ENCODE measurements at regions not wholly inside any gene's neighbourhood (a gene's known extent, or its start where the extent isn't known, plus 50 kb on each side); places are given as distances from the start of the nearest gene placed in this dataset.
"Not testable (repeated sequence)": the region's sequence is repeated elsewhere in the genome, so short reads cannot be mapped to it uniquely, and the experiment has no call there.

- intact Hi-C loops (cut with DNase I): no loop called here
- no peak for DNase-seq (ENCODE audit: low spot score)
Observed at GRCh38 chr10:111323389-111323966, 246.6 kb downstream of the ADRA2A start.

DNA sequence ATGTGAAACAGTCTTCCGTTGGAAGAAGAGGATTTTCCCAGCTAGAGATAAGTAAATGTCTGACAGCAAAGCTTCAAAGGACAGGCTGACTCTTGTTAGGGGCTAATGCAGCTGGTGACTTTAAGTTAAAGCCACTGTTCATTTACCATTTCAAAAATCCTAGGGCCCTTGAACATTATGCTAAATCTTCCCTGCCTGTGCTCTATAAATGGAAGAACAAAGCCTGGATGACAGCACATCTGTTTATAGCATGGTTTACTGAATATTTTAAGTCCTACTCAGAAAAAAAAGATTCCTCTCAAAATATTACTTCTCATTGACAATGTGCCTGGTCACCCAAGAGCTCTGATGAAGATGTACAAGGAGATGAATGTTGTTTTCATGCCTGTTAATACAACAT lies 255.3 kb downstream of the ADRA2A start:
- intact Hi-C loops (cut with DNase I); DNase-seq (ENCODE audit: low spot score): not testable (repeated sequence)

- DNase-seq (ENCODE audit: low spot score): no peak
- intact Hi-C loops (cut with DNase I): no loop called here
Observed at GRCh38 chr10:111335826-111336225, 259.0 kb downstream of the ADRA2A start.

DNA sequence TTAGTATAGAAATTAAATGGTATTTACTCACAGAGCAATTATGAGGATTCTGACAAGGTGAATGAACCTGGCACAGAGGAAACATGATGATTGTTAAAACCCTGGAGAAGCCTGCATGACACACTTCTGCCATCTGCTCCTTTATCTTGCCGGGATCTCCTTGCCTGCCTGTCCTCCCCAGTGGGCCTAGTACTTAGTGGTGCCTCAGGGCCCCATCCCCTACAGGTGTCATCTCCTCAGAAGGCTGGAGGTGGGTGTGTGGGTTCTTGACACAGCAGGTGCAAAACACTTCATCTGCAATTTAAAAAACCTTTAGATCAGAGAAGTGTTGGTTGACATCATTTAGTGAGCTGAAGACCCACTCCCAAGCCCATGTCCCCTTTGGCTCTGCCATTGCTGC lies 261.2 kb downstream of the ADRA2A start:
- DNase-seq (ENCODE audit: low spot score): no peak

GRCh38 chr10:111338805-111339204 lies 262.0 kb downstream of the ADRA2A start:
- DNase-seq (ENCODE audit: low spot score): no peak
- intact Hi-C loops (cut with DNase I): no loop called here

More for the DNA sequence above, 261.2 kb downstream of the ADRA2A start:
- intact Hi-C loops (cut with DNase I): no loop called here

DNA sequence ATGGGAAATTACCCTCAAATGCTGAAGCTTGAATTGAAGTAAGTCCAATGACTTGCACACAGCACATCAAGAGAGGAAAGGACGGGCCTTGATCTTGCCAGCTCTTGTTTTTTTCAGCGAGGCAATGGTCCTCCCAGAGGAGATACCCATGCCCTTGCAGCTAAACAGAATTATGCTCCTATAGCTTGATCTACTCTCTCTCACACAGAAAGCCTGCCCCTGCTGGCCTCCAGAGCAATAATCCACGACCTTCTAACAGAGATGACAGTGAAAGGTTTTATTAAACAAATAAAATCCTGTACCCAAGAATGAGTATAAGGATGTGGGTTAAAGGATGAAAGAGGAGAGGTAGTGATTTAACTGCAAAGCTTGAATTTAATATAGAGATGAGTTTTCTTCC lies 268.0 kb downstream of the ADRA2A start:
- intact Hi-C loops (cut with DNase I): no loop called here

DNA sequence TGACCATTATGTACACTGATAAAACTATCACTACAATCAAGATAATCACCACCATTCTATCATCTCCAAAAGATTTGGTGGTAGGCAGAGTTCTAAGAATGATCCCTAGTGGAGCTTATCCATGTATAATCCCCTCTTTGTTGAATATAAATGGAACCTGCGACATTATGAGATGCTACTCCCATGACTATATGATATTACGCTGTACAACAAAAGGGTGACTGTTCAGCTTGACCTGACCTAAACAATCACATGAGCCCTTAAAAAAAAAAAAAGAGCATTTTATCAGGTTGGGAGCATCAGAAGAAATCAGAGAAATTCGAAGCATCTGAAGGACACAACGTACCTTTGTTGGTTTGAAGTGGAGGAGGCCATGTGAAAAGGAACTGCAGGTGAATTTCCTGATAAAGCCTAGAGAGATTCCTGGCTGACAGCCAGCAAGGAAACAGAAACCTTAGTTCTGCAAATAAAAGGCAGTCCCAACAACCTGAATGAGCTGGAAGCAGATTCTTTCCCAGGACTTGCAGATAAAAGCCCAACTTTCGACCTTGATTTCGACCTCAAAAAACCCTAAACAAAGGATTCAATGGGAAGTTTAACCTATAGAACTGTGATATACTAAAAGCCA lies 270.7 kb downstream of the ADRA2A start:
- DNase-seq (ENCODE audit: low spot score): no peak
- intact Hi-C loops (cut with DNase I): no loop called here

More for the DNA sequence above, 268.0 kb downstream of the ADRA2A start:
- no peak for DNase-seq (ENCODE audit: low spot score)

GRCh38 chr10:111348076-111348475 lies 271.2 kb downstream of the ADRA2A start:
- no peak for DNase-seq (ENCODE audit: low spot score)
- intact Hi-C loops (cut with DNase I): no loop called here

GRCh38 chr10:111354859-111355258 lies 278.0 kb downstream of the ADRA2A start:
- no peak for DNase-seq (ENCODE audit: low spot score)
- intact Hi-C loops (cut with DNase I): no loop called here

GRCh38 chr10:111356571-111356970 lies 279.7 kb downstream of the ADRA2A start:
- DNase-seq (ENCODE audit: low spot score): no peak
- intact Hi-C loops (cut with DNase I): no loop called here

DNA sequence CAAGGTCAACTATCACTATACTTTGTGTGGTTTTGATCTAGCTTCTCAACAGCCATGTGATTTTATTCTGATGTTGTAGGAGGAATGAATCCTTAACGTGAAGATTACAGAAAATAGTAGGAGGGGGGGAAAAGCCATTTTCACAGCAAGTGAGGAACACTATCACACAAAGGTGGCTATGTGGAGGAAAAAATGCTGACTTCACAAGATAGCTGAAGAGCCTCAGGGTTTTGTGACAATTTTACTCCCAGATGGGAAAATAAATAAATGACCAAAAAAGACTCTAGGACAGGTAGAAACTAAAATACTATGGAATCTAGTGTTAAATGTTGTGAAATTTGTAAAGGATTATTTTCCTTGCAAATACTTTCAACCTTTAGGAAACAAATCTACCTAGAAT lies 281.0 kb downstream of the ADRA2A start:
- DNase-seq (ENCODE audit: low spot score): no peak
- intact Hi-C loops (cut with DNase I): no loop called here

DNA sequence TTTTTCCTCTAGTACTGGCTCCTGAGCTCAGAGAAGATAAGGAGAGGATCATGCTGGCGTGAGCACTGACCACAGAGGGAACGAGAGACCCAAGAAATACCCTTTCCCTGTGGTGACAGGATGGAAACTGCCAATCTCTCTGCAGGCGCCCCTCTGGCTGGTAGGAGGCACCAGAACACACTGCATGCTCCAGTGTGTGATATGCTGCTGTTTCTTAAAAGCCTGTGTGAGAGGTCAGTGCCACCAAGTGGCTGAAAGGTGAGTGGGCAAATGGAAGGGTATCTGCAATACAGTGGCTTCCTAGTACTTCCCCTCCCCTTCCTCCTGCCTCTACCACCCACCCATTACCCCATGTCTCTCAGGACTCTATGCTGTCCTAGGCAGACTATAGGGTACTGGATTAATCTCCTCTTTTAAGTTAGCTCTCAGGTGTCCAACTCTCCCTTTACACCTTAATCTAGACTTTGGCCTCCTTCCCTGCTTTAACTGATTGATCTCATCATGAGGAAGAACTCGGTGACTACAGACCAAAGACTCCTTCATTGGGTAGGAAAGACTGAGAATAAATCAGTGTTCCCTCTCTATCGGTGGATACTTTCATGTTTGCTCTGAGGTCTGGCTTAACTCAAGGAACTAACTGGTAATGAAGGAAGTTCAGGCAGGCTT lies 283.6 kb downstream of the ADRA2A start:
- no peak for DNase-seq (ENCODE audit: low spot score)
- intact Hi-C loops (cut with DNase I): no loop called here

GRCh38 chr10:111367531-111367930 lies 290.7 kb downstream of the ADRA2A start:
- DNase-seq (ENCODE audit: low spot score): no peak
- intact Hi-C loops (cut with DNase I): no loop called here

DNA sequence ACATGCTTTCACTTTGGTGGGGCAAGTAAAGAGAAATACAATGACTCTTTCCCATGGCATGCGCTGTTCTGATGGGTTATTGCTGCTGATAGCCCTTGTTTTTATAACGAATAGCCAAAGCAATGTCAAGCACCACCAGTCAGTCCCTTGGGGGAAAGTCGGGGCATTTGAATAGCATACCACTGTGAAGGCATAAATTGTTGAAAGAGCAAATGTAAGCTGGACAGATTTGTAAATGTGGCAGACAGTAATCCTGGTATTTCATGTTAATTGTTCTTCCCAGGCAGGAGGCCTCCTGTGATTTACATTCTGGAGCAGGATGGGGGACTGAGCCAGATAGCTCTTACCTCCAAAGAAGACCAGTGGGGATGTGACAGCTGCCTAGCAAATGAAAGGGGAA lies 293.3 kb downstream of the ADRA2A start:
- intact Hi-C loops (cut with DNase I): no loop called here
- DNase-seq (ENCODE audit: low spot score): no peak

- no peak for DNase-seq (ENCODE audit: low spot score)
- intact Hi-C loops (cut with DNase I): no loop called here
Observed at GRCh38 chr10:111373696-111374095, 296.9 kb downstream of the ADRA2A start.

- DNase-seq (ENCODE audit: low spot score): no peak
- intact Hi-C loops (cut with DNase I): no loop called here
Observed at GRCh38 chr10:111379534-111380187, 302.8 kb downstream of the ADRA2A start.

DNA sequence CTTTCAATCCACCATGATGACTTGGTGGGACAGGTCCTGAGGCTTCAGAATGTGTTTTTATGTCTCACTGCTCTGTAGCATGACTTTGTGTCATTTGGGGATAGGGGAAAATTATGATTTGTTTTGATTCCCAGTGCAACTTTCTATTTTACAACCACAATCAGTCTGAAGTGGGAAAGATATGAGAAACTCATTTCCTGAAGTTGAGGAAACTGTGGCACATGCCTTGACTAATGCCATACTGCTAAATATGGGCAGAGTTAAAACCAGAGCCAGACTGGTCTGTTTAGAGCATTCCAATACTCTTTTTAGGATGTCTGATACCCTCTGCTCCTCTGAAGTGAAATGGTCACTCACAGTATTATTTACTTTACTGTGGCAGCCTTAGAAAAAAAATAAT lies 307.7 kb downstream of the ADRA2A start:
- no peak for DNase-seq (ENCODE audit: low spot score)
- intact Hi-C loops (cut with DNase I): no loop called here

GRCh38 chr10:111390813-111391563 lies 314.2 kb downstream of the ADRA2A start:
- DNase-seq (ENCODE audit: low spot score): no peak
- intact Hi-C loops (cut with DNase I): no loop called here

- no peak for DNase-seq (ENCODE audit: low spot score)
- intact Hi-C loops (cut with DNase I): no loop called here
Observed at GRCh38 chr10:111392159-111392558, 315.3 kb downstream of the ADRA2A start.

GRCh38 chr10:111392910-111393309 lies 316.1 kb downstream of the ADRA2A start:
- intact Hi-C loops (cut with DNase I): no loop called here
- no peak for DNase-seq (ENCODE audit: low spot score)
